ENCODE measurements at regions not wholly inside any gene's neighbourhood (a gene's known extent, or its start where the extent isn't known, plus 50 kb on each side); places are given as distances from the start of the nearest gene placed in this dataset.

DNA sequence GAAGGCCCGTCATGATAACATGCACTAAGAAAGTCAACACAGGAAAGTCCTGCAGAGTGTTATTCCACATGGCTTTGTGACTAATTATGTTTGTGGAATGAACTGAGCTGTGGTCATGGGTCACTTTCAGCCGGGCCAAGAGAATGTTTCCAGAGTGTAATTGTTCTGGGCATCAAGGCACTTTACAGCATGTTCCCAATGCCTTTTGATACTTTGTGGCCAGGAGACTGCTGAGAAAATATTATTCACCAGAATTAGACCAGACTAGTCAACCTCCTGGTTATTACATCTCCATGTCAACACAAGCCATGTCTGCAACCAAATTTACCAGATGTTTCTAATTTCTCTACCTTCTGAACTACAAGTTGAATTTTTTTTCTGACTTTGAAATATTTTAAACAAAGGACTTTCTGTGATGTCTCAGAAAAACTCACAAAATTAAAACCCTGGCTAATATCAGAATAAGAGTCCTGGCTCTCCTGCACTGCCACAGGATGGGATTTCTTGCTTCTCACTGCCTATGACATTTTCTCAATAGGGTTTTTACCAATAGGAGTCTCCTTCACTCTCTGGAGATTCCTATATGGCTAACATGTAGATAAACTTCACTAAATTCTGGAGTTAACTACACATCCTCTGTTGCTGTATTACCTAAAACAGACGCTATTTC is 90.6 kb upstream of the WDR75 start:
- TF ChIP-seq CTCF (IDR thresholded peaks at IDR 0.05) (no peak), POLR2A (IDR thresholded peaks at IDR 0.05) (no peak)

Measured in breast epithelium (tissue), 3 donors.